RCC 7860 (cell line): ENCODE measurements at regions not wholly inside any gene's neighbourhood (a gene's known extent, or its start where the extent isn't known, plus 50 kb on each side); places are given as distances from the start of the nearest gene placed in this dataset.

Experiments used
- DNase-seq: peaks from one replicate; pipeline ENCODE4 v3.0.0-alpha.2; 2015; ENCODE audit warnings: low spot score
- FAIRE-seq: peaks from 2 replicates; lab custom pipeline; 2012; peaks lifted over from hg19 to GRCh38; lab: Jason Lieb, UNC

GRCh38 chr10:53025172-53025711 is 252.7 kb upstream of the MBL2 start:
- FAIRE-seq (no peak), DNase-seq (no peak)

DNA sequence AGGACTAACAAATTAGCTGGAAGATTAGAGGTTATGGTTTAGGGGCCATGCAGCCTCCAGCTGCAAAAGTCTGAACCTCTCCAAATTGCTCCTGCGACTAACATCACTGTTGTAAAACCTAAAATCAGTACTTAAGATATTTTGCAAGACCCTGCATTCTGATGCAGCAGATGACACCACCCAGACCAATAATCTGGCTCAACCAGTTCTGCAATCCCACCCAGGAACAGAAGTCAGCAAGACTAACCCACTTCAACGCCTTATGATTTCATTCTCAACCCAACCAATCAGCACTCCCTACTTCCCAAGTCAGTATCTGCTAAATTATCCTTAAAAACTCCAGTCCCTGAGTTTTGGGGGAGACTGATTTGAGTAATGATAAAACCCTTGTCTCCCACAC is 250.8 kb upstream of the MBL2 start:
- DNase-seq (no peak), FAIRE-seq (no peak)

DNA sequence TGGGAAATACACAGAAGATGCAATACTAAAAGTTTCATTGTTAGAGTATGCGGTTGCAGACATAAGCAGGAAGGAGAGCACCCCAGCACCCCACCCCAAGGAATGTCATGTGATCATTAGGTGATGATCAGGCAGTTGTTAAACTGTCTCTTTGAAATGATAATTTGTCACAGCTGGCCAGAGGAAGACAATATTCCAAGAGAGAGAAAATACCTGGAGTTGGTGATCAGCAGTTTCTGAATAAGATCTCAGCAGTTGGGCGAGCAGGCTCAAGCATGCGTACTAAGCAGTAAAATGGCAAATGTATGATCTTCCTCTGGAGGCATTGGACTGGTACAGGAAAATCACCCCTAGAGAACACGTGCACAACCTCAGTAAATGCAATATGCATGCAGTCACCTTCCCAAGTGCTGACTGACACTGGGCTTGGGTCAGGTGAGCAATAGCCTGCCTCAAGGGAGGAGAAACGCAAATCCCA is 250.1 kb upstream of the MBL2 start:
- FAIRE-seq (no peak), DNase-seq (no peak)

DNA sequence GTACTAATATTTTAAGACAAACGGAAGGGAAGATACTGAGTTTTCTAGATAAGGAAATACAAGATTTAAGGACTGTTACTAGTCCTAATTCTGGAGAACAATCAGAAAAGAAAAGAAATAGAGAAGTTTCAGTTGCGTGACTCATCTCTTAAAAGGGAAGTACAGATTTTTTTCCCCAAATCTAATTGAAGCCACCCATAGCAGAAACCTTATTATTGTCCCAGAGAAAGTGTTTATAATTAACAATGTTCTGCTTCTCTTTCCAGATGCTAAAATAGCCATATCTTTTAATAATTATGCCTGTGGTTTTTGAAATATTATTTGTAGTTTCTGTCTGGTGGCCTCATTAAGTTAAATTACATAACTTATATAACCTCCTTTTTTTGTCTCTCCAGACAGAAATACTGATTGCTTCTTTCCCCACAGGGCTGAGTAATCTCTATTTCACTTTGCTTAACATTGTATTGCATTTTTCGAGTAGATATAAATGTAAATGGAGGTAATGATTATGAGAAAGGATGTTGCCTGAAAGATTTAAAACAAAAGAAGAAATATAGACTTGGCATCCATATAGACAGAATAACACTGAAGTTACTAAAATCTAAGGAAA is 240.7 kb upstream of the MBL2 start:
- DNase-seq (no peak), FAIRE-seq (no peak)

- FAIRE-seq: no peak
- DNase-seq: no peak
These were observed 237.7 kb upstream of the MBL2 start for GRCh38 chr10:53009961-53010907.

- no peak for DNase-seq
- no peak for FAIRE-seq
These were observed 234.9 kb upstream of the MBL2 start for GRCh38 chr10:53007527-53007842.

DNA sequence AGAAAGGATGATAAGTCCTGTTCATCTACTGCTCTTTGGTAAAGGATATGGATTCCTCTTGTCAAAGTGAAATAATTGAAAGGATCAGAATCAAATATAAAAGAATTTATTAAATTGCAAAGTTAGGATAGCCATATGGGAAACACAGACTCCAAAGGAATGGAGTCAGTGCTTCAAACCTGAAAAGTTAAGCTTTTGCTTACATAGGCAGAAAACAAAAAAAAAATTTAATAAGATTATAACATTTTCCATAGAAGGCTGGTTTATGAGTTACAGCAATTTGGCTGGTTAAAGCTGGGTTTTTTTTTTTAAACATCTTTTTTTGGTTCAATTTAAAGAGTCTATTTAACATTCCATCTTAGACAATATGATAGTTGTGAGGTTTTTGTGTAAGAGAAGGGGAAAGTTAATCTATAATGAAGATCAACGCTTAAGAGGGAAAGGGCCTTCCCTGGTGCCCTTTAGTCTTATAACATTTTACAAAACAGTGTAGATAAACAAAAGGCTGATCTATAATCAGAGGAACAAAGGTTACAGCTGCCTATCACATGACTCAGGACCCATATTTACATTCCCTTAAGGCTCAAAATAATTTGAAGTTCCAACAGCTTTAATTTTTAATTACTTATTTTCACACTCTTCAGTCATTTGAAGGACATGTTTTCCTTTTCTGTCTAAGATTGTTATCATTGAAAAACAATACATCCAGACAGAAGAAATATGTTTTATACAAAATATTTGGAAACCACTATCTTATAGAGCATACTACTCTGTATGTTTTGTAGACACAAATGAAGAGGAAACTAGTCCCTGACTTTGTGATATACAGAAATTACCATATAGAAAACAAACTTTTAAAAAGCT is 234.3 kb upstream of the MBL2 start:
- FAIRE-seq (no peak), DNase-seq (no peak)

DNA sequence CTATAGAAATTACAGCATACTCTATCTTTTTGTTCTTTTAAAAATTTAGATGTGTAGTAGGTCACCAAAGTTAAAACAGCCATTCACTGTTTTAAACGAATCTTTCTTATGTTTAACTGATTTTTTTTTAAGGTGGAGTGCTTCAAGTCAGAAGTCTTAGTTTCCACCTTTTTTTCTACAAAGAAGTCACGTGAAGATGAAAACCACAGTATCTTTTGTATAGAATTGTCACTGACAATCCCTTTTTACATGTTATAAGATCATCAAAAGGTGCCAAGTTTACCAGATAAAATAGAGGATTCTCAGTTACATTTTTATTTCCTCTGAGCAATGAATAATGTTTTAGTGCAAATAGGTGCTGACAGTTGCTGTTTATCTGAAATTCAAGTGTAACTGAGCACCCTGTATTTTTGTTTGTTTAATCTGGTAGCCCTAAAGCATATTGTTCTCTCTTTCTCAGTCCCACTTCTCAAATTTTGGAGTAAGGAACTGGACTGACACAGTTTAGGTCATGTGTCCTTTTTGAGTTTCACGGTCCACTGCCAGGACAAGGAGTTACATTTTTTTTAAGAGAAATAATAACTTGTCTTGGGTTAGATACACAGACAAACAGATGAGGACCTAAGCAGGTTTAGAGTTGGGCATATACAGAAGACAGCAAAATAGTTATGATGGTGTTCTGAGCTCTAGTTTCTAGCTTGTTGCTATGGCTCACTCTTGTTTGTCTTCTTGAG is 233.2 kb upstream of the MBL2 start:
- DNase-seq: no peak
- no peak for FAIRE-seq

DNA sequence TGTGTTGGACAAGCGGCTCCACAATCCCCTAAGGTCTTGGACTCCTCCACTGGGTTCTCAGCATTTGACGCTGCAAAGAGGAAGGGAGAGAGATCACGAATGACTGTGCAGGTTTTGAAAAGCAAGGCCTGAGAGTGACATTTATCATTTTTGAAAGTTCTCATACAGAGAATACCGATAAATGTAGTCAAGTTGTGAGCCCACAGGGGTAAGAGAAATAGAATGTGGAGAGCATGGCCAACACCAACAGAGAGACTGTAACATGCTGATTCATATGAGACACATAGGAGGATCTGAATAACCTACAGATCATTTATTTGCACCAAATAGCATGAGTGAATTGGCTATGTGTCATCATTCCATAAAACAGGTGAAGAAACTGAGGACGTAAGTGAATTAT is 230.5 kb upstream of the MBL2 start:
- no peak for FAIRE-seq
- DNase-seq: no peak

GRCh38 chr10:52999681-53000080 is 227.1 kb upstream of the MBL2 start:
- FAIRE-seq (no peak), DNase-seq (no peak)

- no peak for FAIRE-seq
- DNase-seq: no peak
These were observed 226.7 kb upstream of the MBL2 start for GRCh38 chr10:52999258-52999657.

DNA sequence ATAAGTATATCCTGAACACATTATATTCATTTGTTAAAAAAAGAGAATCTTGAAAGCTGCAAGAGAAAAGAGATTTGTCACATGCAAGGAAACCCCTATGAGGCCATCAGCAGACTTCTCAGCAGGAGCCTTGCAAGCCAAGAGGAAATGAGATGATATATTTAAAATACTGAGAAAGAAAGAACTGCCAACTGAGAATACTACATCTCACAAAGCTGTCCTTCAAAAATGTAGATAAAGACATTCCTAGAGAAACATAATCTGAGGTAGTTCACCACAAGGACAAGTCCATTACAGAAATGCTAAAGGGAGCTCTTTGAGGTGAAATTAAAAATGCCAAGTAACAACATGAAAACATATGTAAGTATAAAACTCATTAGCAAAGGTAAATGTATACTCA is 224.4 kb upstream of the MBL2 start:
- no peak for FAIRE-seq
- DNase-seq: no peak

GRCh38 chr10:52994370-52994769 is 221.8 kb upstream of the MBL2 start:
- no peak for FAIRE-seq
- DNase-seq: no peak

DNA sequence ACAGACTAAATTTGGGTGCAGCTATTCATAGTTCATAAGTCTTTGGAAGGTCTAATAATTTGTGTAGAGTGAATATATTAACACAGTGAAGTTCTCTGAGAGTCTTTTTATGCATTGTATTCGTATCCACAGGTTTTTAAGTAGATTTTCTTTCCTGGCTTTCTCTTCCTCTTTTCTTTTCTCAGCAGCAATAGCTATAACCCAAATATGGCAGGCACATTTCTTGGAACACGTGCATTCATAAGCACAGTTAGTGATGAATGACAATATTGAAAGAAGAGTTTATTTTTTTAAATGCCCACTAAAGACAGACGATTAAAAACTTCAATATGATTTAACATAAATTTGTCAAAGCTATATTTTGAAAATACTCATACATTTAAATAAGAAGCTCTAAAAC is 220.5 kb upstream of the MBL2 start:
- FAIRE-seq: no peak
- no peak for DNase-seq

GRCh38 chr10:52992567-52992966 is 220.0 kb upstream of the MBL2 start:
- no peak for DNase-seq
- FAIRE-seq: no peak

- FAIRE-seq (no peak), DNase-seq (no peak)
These were observed 216.3 kb upstream of the MBL2 start for GRCh38 chr10:52988923-52989322.

DNA sequence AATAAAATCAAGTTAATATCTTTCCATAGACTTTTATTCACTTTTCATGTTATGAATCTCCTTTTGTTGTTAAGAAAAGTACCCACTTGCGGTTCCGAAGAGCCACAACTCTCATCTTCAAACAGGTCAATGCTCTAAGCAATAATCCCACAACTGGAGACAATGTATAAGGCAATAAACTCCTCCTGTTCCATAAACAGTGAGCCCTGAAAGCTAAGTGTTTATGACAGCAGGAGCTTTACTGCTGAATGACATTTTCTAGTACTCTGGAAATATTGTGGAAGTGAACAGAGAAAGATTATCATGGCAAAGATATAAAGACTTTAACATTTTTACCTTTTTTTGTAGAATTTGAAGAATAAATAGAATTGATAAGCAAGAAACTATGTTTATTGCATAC is 213.5 kb upstream of the MBL2 start:
- no peak for FAIRE-seq
- no peak for DNase-seq

DNA sequence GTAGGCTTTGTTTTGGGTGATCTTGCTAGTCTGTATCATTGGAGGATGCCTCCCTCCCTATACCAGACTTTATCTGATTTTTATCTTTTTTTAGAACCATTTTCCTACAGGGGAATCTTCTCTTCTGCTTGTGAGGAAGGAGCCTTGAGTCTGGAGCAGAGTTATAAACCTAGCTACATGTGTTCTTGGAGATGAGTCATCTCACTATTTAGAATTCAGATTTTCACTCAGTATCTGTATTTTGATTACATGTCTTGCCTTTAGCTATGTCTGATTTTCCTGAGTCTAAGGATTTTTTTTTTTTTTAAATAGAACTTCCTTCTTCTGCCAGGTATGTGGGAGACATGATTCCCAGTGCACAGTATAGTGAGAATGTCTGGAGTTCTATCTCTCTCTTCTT is 211.6 kb upstream of the MBL2 start:
- no peak for DNase-seq
- FAIRE-seq: no peak

- DNase-seq: no peak
- FAIRE-seq: no peak
These were observed 206.9 kb upstream of the MBL2 start for GRCh38 chr10:52979295-52979990.

GRCh38 chr10:52977581-52977980 is 205.0 kb upstream of the MBL2 start:
- DNase-seq (no peak), FAIRE-seq (no peak)
